ENCODE measurements at regions not wholly inside any gene's neighbourhood (a gene's known extent, or its start where the extent isn't known, plus 50 kb on each side); places are given as distances from the start of the nearest gene placed in this dataset.

DNA sequence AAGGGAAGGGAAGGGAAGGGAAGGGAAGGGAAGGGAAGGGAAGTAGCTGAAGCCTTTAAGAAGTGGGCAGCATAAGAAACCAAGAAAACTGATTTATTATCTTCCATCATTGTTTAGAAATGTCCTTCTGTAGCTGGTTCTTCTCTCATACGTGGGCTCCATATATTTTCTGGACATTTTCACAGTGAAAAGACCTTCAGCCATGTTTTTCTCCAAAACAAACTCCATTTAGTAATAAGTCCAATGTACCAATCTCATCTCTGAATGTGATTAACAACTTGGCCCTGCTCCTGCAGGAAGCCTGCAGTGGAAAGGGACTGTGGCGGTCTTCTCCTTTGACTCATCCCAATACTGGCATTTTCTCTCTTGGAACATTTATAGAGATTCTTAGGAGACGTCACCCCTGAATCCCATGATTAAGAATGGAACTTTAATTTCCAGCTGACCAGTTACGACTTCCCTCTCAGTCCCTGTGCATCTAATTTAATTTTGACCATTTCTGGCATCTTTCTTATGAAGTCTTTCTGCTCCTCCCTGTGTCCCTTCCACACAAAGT is 96.6 kb upstream of the GUCY1A1 start:
- Histone ChIP-seq H3K27ac (no peak overlapping the region), H3K9me3 (no peaks in the 10 kb centered on the region), H3K4me1 (no peaks in the 10 kb centered on the region), H3K27me3 (no peaks in the 10 kb centered on the region), H3K36me3 (ENCODE audit: low read depth, missing control alignments) (no peaks in the 10 kb centered on the region), H3K4me3 (no peak overlapping the region)
- WGBS, 2 donors = 75 to 88% methylated on average over 4 of the region's 4 CpGs
- no peak for DNase-seq
- TF ChIP-seq, protein P1, sequence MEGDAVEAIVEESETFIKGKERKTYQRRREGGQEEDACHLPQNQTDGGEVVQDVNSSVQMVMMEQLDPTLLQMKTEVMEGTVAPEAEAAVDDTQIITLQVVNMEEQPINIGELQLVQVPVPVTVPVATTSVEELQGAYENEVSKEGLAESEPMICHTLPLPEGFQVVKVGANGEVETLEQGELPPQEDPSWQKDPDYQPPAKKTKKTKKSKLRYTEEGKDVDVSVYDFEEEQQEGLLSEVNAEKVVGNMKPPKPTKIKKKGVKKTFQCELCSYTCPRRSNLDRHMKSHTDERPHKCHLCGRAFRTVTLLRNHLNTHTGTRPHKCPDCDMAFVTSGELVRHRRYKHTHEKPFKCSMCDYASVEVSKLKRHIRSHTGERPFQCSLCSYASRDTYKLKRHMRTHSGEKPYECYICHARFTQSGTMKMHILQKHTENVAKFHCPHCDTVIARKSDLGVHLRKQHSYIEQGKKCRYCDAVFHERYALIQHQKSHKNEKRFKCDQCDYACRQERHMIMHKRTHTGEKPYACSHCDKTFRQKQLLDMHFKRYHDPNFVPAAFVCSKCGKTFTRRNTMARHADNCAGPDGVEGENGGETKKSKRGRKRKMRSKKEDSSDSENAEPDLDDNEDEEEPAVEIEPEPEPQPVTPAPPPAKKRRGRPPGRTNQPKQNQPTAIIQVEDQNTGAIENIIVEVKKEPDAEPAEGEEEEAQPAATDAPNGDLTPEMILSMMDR (IDR thresholded peaks at IDR 0.05) = no peak
- no peak for TF ChIP-seq POLR2A (IDR thresholded peaks at IDR 0.05)
- intact Hi-C loops (cut with DNase I; ENCODE audit: low total_unique reads) = no loop called here

DNA sequence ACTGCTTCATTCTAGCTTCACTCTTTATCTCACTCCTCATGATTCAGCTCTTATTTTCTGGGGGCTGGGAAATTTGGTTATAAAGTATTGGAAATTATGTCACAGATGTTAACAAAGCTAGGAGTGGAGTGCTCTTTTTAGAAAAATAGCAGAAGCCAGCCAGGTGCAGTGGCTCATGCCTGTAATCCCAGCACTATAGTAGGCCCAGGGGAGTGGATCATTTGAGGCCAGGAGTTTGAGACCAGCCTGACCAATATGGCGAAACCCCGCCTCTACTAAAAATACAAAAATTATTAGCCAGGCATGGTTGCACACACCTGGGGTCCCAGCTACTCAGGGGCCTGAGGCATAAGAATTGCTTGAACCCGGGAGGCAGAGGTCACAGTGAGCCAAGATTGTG is 97.2 kb upstream of the GUCY1A1 start:
- no peak for DNase-seq
- no peak for TF ChIP-seq POLR2A (IDR thresholded peaks at IDR 0.05)
- TF ChIP-seq, protein P1 (IDR thresholded peaks at IDR 0.05) = no peak
- 88 to 95% methylated on average over 3 of the region's 3 CpGs for WGBS, 2 donors
- Histone ChIP-seq H3K4me3 (no peak overlapping the region), H3K9me3 (no peaks in the 10 kb centered on the region), H3K4me1 (no peaks in the 10 kb centered on the region), H3K27ac (no peak overlapping the region), H3K27me3 (no peaks in the 10 kb centered on the region), H3K36me3 (ENCODE audit: low read depth, missing control alignments) (no peaks in the 10 kb centered on the region)
- intact Hi-C loops (cut with DNase I; ENCODE audit: low total_unique reads) = no loop called here

DNA sequence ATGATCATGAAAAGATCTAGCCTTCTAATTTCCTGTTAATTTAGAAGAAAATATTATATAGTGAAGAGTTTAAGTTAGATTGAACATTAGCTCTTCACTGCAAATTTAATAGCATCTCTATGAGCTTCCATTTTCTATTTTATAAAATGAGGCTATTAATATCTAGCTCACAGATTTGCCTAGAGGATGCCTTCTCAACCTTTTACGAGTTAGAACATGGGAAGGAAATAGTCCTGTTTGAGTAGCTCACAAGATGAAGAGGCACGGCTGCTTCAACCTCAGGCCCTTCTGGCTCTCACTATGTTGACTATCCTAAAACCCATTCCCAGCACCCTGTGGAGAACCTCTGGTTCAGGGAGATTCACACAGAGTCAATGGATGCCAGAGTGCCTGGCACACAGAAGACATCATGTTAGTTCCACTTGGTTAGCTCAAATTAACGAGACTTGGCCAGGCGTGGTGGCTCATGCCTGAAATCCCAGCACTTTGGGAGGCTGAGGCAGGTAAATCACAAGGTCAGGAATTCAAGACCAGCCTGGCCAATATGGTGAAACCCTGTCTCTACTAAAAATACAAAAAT is 97.9 kb upstream of the GUCY1A1 start:
- H3K9me3 ChIP-seq = no peaks in the 10 kb centered on the region
- no peaks in the 10 kb centered on the region for H3K27me3 ChIP-seq
- DNase-seq = no peak
- H3K4me3 ChIP-seq = no peak overlapping the region
- WGBS, 2 donors = 85 to 99% methylated on average over 4 of the region's 4 CpGs
- intact Hi-C loops (cut with DNase I; ENCODE audit: low total_unique reads) = no loop called here
- TF ChIP-seq, protein P1 (IDR thresholded peaks at IDR 0.05) = no peak
- TF ChIP-seq POLR2A (IDR thresholded peaks at IDR 0.05) = no peak
- H3K36me3 ChIP-seq (ENCODE audit: low read depth, missing control alignments) = no peaks in the 10 kb centered on the region
- H3K27ac ChIP-seq = no peak overlapping the region
- no peaks in the 10 kb centered on the region for H3K4me1 ChIP-seq

DNA sequence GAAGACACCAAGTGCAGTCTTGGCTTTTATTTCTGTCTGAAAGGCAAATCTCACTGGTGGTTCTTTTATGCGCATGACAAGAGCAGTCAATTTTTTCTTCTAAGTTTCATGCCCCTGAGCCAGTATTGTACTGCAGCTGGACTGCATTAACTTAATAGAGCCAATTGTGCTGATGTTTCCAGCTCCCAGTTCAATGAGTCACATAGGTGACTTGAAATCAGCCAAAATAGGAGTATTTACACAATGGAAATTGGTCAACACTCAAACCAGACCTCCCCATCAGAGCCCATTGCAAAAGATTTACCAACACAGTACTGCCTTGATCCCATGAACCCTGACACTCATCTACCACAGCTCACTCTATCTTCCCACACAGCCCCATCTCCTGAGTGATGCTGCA is 100.3 kb upstream of the GUCY1A1 start:
- Histone ChIP-seq H3K27ac (no peak overlapping the region), H3K27me3 (no peaks in the 10 kb centered on the region), H3K9me3 (no peaks in the 10 kb centered on the region), H3K4me3 (no peak overlapping the region), H3K36me3 (ENCODE audit: low read depth, missing control alignments) (no peaks in the 10 kb centered on the region), H3K4me1 (no peaks in the 10 kb centered on the region)
- DNase-seq = no peak
- TF ChIP-seq POLR2A (IDR thresholded peaks at IDR 0.05) = no peak
- TF ChIP-seq, protein P1 (IDR thresholded peaks at IDR 0.05) = no peak
- 79 to 91% methylated on average over 1 of the region's 1 CpG for WGBS, 2 donors
- intact Hi-C loops (cut with DNase I; ENCODE audit: low total_unique reads) = no loop called here

DNA sequence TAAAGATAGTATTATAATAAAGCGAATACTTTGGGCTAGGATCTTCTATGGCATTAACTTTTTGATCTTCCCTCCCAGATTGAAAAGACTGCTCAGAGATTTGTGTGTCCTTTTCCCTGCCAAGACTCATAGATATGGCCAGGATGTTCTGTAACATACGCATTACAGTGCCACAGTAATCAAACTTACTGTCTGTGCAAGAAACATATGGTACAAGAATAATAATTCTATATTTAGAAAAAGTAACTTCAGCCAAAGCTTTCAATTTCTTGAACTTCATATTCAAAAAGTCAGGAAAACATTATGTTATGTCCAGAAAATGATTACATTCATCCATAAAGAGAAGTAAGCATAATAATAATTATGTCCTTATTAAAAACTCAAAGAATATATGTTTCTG is 100.9 kb upstream of the GUCY1A1 start:
- Histone ChIP-seq H3K9me3 (no peaks in the 10 kb centered on the region), H3K27me3 (no peaks in the 10 kb centered on the region), H3K4me3 (no peak overlapping the region), H3K27ac (no peak overlapping the region), H3K4me1 (no peaks in the 10 kb centered on the region), H3K36me3 (ENCODE audit: low read depth, missing control alignments) (no peaks in the 10 kb centered on the region)
- WGBS, 2 donors = 52 to 73% methylated on average over 2 of the region's 2 CpGs
- no peak for TF ChIP-seq POLR2A (IDR thresholded peaks at IDR 0.05)
- TF ChIP-seq, protein P1 (IDR thresholded peaks at IDR 0.05) = no peak
- intact Hi-C loops (cut with DNase I; ENCODE audit: low total_unique reads) = no loop called here
- no peak for DNase-seq
